MM.1S (cell line): ENCODE measurements at regions not wholly inside any gene's neighbourhood (a gene's known extent, or its start where the extent isn't known, plus 50 kb on each side); places are given as distances from the start of the nearest gene placed in this dataset.

Experiments
- CTCF ChIP-seq: fragments of 300-600 bp; sonication (generic); IDR thresholded peaks from 2 replicates; pipeline ENCODE4 v1.5.1; 2016; ENCODE audit warnings: antibody characterized with exemption, low read length, mixed read lengths
- EZH2 ChIP-seq: fragments of 300-600 bp; sonication (generic); optimal IDR thresholded peaks from 2 replicates; pipeline ENCODE3; 2017; ENCODE audit warnings: low read depth, mild to moderate bottlenecking, antibody characterized with exemption, low read length, mixed read lengths

GRCh38 chr19:28426110-28426729 lies 786.7 kb downstream of the UQCRFS1 start:
- no peak for TF ChIP-seq CTCF
- TF ChIP-seq EZH2: no peak
